Epithelial cell of esophagus (primary cell): ENCODE measurements at regions not wholly inside any gene's neighbourhood (a gene's known extent, or its start where the extent isn't known, plus 50 kb on each side); places are given as distances from the start of the nearest gene placed in this dataset.

ENCODE experiments used
- DNase-seq: peaks from one replicate; pipeline ENCODE4 v3.0.0; 2010; ENCODE audit warnings: low read depth
- H3K4me3 ChIP-seq: 2 replicates; pipeline ENCODE4 v1.5.1; 2011; ENCODE audit warnings: mild to moderate bottlenecking, low read length, control low read depth
- CTCF ChIP-seq: IDR thresholded peaks from 2 replicates; pipeline ENCODE4 v1.5.1; 2011; ENCODE audit warnings: low read depth, mild to moderate bottlenecking, low read length, control low read depth, inconsistent platforms; ENCODE audit not compliant: insufficient read depth; ENCODE audit errors: missing control alignments

- H3K4me3 ChIP-seq: no peak overlapping the region
- DNase-seq: no peak
- TF ChIP-seq CTCF: no peak
These were observed 72.1 kb downstream of the SLITRK1 start for GRCh38 chr13:83810136-83810535.

- no peak overlapping the region for H3K4me3 ChIP-seq
- DNase-seq: no peak
- no peak for TF ChIP-seq CTCF
These were observed 77.8 kb downstream of the SLITRK1 start for GRCh38 chr13:83804356-83804962.

GRCh38 chr13:83798731-83799130 lies 83.5 kb downstream of the SLITRK1 start:
- TF ChIP-seq CTCF: no peak
- DNase-seq: peak; percentile 30
- H3K4me3 ChIP-seq: no peak overlapping the region

- TF ChIP-seq CTCF: no peak
- no peak for DNase-seq
- H3K4me3 ChIP-seq: no peak overlapping the region
These were observed 85.9 kb downstream of the SLITRK1 start for GRCh38 chr13:83796364-83796763.

GRCh38 chr13:83794583-83794982 lies 87.7 kb downstream of the SLITRK1 start:
- TF ChIP-seq CTCF: no peak
- no peak for DNase-seq
- no peak overlapping the region for H3K4me3 ChIP-seq

GRCh38 chr13:83780227-83780626 lies 102.0 kb downstream of the SLITRK1 start:
- peak; percentile 68 for TF ChIP-seq CTCF
- H3K4me3 ChIP-seq: no peak overlapping the region
- DNase-seq: peak; percentile 64

GRCh38 chr13:83773961-83774360 lies 108.3 kb downstream of the SLITRK1 start:
- H3K4me3 ChIP-seq: no peak overlapping the region

More at GRCh38 chr13:83773961-83774360, 108.3 kb downstream of the SLITRK1 start:
- TF ChIP-seq CTCF: no peak
- DNase-seq: no peak
